ENCODE measurements at regions not wholly inside any gene's neighbourhood (a gene's known extent, or its start where the extent isn't known, plus 50 kb on each side); places are given as distances from the start of the nearest gene placed in this dataset.

DNA sequence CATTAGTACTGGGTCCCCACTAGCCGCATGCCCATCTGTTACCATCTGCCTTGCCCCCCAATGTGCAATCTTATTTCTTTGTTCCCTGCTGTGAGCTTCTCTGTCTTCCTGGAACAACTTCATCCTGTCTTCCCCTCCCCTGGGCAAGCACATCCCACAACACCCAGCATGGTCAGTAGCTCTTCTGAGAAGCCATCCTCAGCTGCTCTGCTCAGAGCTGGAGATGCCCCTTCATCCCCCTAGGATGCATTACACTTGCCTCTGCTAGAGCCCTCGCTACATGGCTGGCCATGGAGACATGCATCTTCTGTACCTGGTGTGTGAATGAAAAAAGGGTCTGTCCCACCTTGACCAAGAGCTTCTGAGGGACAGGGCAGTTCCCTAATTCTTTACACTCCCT, 141.2 kb downstream of the CDC5L start:
- no peak for DNase-seq
- Mint-ChIP-seq H3K36me3 (ENCODE audit: low read depth) (no peaks in the 10 kb centered on the region), H3K27me3 (ENCODE audit: insufficient read depth) (peaks cover 29% of the 10 kb centered on the region), H3K27ac (no peak overlapping the region), H3K4me3 (no peak overlapping the region), H3K4me1 (ENCODE audit: low read depth) (no peaks in the 10 kb centered on the region), H3K9me3 (peaks cover 11% of the 10 kb centered on the region)
- TF ChIP-seq, protein P1, sequence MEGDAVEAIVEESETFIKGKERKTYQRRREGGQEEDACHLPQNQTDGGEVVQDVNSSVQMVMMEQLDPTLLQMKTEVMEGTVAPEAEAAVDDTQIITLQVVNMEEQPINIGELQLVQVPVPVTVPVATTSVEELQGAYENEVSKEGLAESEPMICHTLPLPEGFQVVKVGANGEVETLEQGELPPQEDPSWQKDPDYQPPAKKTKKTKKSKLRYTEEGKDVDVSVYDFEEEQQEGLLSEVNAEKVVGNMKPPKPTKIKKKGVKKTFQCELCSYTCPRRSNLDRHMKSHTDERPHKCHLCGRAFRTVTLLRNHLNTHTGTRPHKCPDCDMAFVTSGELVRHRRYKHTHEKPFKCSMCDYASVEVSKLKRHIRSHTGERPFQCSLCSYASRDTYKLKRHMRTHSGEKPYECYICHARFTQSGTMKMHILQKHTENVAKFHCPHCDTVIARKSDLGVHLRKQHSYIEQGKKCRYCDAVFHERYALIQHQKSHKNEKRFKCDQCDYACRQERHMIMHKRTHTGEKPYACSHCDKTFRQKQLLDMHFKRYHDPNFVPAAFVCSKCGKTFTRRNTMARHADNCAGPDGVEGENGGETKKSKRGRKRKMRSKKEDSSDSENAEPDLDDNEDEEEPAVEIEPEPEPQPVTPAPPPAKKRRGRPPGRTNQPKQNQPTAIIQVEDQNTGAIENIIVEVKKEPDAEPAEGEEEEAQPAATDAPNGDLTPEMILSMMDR (IDR thresholded peaks at IDR 0.05) = no peak

DNA sequence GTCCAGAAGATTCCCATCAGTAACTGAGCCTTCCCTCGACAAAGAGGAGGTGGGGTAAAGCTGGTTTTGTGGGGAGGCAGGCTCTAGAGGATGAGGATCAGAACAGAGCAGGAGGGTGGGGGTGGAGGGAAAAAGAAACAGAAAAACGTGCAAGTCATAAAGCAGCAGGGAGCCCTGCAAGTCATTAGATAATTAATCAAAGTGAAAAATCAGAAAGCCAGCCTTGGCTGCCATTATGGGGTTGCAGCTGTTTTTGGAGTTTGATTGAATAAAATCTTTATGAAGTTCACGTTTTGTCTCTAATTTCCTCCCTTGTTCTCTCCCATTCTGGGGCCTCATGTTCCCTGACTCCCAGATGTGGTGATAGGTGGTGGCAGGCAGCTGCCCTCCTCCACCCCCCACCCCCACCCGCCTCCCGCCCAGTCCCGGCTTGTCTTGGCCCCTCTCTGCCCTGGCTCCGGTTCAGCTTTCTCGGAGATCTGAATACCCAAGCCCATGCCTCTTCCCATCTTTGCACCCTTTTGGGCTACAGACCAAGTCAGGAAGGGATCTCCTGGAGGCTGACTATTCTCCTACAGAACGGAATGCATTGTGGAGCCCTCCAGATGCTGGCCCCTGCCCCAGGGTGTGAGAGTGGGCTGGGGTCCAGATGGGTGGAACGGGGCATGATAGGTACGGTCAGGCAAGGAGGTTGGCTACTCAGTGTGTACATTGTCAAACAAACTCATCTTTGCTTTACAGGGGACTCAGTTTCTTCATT, 141.8 kb downstream of the CDC5L start:
- Mint-ChIP-seq H3K9me3 (peaks cover 5% of the 10 kb centered on the region), H3K27ac (no peak overlapping the region), H3K36me3 (ENCODE audit: low read depth) (no peaks in the 10 kb centered on the region), H3K27me3 (ENCODE audit: insufficient read depth) (peaks cover 29% of the 10 kb centered on the region), H3K4me3 (no peak overlapping the region), H3K4me1 (ENCODE audit: low read depth) (no peaks in the 10 kb centered on the region)
- DNase-seq = no peak
- TF ChIP-seq, protein P1 (IDR thresholded peaks at IDR 0.05) = no peak

DNA sequence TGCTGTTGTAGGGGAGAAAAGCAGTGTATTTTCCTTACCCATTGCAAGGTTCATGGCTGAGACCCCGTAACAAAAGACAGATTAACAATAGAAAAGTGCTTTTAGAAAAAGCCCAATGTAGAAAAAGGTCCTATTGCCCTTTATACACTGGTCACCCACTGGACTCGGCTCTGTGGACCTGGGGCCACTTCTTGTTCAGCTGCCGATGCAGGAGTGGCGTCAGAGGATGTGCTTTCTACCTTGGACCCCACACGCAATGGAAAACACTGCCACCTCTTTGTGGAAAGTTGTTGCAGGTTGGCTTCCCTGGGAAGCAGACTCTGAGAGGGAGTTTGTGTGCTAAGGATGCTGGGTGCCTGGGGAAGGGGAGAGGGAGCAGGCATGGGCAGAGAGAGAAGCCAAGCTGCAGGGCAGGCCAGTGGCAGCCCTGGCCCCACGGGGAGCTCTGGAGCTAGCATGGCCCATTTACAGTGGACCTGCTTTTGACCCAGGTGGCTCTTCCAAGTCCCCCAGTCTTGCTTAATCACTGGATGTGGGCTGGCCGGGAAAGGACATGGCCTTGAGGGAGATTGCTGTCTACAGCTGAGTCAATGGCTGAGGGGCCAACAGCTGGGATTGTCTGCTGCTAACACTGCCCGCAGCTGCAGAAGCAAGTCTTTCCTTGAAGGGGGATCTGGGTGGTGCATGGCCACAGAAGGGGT, 142.9 kb downstream of the CDC5L start:
- Mint-ChIP-seq H3K4me3 (no peak overlapping the region), H3K9me3 (no peaks in the 10 kb centered on the region)
- no peak for DNase-seq

DNA sequence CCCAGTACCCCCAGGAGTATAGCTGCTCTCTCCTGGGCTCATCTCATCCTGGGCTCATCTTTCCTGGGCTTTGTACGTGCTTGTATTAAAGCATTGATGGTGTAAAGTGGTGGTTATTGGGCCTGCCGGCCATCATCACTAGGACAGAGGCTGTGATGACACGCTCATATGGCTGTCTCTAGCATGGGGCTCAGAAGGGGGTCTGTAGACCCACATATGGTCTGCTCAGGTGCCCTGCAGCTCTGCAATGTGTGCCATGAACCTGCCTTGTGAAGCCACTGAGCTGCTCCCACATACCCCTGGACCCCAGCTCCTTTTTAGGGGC, 143.4 kb downstream of the CDC5L start:
- Mint-ChIP-seq H3K36me3 (ENCODE audit: low read depth) (no peaks in the 10 kb centered on the region), H3K4me3 (no peak overlapping the region), H3K4me1 (ENCODE audit: low read depth) (no peaks in the 10 kb centered on the region), H3K27me3 (ENCODE audit: insufficient read depth) (peaks cover 31% of the 10 kb centered on the region), H3K27ac (no peak overlapping the region), H3K9me3 (no peaks in the 10 kb centered on the region)
- TF ChIP-seq, protein P1 (IDR thresholded peaks at IDR 0.05) = no peak
- DNase-seq = no peak

More for the DNA sequence above, 142.9 kb downstream of the CDC5L start:
- TF ChIP-seq, protein P1 (IDR thresholded peaks at IDR 0.05) = no peak
- no peak overlapping the region for H3K27ac Mint-ChIP-seq
- no peaks in the 10 kb centered on the region for H3K4me1 Mint-ChIP-seq (ENCODE audit: low read depth)
- H3K36me3 Mint-ChIP-seq (ENCODE audit: low read depth) = no peaks in the 10 kb centered on the region
- peaks cover 29% of the 10 kb centered on the region for H3K27me3 Mint-ChIP-seq (ENCODE audit: insufficient read depth)

DNA sequence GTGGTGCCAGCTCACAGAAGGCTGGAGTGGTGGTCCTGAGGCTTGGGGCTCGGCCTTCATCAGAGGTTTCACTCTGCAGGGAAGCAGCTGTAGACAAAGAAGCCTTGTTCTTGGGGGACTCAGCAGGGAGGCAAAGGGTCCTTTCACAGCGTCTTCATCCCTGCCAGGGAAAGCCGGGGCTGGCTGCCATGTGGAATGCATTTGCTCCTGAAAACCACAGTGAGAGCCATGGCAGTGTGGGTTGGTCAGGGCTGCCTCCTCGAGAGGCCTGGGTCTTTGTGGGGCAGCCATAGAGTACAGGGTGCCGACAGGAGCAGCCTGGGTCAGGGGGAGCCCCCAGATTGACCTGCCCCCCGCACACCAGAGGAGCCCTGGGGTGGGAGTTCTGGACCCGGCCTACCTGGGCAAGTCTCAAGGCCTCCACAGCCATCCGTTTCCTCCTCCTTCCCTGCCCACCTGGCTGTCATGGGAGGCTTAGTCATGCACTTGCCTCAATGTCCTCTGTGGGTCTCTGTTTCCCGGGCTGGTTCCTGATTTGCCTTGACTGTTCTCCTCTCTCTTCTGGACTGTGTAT, 144.0 kb downstream of the CDC5L start:
- no peak for DNase-seq
- Mint-ChIP-seq H3K36me3 (ENCODE audit: low read depth) (no peaks in the 10 kb centered on the region), H3K27me3 (ENCODE audit: insufficient read depth) (peaks cover 32% of the 10 kb centered on the region), H3K9me3 (no peaks in the 10 kb centered on the region), H3K27ac (no peak overlapping the region), H3K4me1 (ENCODE audit: low read depth) (no peaks in the 10 kb centered on the region), H3K4me3 (no peak overlapping the region)
- TF ChIP-seq, protein P1 (IDR thresholded peaks at IDR 0.05) = no peak
